HG02970 (cell line): ENCODE measurements at regions not wholly inside any gene's neighbourhood (a gene's known extent, or its start where the extent isn't known, plus 50 kb on each side); places are given as distances from the start of the nearest gene placed in this dataset.

Source experiments
- ATAC-seq: cut with Tn5 transposase; IDR thresholded peaks from one replicate; pipeline ENCODE4 v1.9.1; 2021; ENCODE audit warnings: mild to moderate bottlenecking, moderate library complexity, moderate number of reproducible peaks; ENCODE audit not compliant: unreplicated experiment, low FRiP score

DNA sequence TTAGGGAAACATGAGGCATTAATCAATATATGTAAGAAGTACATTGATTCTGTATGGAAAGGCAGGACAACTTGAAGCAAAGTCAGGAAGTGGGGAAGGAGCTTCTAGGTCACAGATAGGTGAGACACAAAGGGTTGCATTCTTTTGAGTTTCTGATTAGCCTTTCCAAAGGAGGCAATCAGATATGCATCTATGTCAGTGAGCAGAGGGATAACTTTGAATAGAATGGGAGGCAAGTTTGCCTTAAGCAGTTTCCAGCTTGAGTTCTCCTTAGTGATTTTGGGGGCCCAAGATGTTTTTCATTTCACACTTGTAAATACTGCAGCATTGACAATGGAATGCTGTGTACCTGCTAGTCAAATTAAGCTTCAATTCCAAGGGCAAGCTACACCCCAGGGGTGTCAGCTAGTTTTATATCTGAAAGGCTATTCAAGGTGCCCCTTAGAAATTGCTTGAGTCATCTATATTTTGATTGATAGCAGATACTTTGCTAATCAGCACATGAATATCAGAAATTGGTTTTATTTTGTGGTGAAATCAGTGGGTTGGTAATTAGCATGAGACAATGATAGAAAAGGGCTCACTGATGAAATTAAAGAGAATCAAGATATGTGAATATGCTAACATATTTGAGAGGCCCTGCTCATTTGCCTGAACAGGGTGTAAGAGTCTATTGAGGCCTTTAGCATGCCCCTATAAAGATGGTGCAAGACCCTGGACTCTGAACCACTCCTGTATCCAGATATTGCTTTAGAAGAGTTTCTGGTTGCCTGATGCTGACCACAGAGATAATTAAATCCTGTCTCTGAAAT, 131.5 kb downstream of the TMEM17 start:
- ATAC-seq = no peak

DNA sequence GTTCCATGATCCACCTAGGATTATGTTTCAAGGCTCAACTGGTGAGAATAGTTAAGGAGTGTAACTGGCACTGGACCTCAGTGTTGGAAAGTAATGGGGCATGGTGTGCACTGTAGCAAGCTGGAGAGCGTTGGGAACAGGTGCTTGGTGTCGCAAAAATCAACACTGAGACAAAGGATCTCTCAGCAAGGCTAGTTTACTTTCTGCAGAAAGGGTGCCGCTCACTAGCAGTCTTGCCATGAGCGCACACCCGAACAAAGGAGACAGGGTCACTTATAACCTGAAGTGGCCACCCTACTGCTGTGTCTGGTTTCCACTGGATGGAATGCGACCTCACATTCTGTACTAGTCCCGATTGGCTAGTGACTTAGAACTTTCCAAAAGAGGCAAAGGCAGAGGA, 133.2 kb downstream of the TMEM17 start:
- ATAC-seq = no peak

DNA sequence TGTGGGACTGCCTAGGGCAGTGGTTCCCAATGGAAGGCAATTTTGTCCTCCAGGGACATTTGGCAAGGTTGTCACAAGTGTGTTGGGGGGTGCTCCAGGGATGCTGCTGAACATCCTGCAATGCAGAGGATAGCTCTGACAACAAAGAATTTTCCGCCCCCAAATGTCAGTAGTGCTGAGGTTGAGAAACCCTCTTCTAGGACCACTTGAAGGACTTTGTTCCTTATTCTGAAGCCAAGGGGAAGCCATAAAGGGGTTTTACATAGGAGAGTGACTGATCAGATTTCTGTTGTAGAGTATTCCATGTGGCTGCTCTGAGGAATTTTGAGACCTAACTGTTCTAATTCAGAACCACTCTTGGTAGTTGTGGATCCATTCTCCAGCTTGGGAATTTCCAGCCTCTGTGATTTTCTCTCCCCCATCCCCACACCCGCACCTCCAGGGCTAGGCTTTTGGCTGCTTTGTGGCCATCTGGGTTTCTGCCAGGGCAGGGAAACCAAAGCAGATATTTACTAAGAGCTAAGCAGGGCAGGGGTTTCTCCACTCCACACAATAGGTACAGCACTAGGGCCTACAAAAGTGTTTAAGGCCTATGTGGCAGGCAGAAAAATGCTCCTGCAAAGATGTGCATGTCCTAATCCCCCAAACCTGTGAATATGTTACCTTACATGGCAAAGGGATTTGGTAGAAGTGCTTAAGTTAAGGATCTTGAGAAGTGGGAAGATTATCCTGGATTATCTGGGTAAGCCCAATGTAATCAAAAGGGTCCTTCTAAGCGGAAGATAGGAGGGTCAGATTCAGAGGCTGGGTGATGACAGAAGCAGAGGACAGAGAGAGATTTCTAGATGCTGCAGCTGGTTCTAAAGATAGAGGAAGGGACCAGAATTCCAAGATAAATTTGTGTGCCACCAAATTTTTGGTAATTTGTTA, 135.4 kb downstream of the TMEM17 start:
- ATAC-seq = no peak

DNA sequence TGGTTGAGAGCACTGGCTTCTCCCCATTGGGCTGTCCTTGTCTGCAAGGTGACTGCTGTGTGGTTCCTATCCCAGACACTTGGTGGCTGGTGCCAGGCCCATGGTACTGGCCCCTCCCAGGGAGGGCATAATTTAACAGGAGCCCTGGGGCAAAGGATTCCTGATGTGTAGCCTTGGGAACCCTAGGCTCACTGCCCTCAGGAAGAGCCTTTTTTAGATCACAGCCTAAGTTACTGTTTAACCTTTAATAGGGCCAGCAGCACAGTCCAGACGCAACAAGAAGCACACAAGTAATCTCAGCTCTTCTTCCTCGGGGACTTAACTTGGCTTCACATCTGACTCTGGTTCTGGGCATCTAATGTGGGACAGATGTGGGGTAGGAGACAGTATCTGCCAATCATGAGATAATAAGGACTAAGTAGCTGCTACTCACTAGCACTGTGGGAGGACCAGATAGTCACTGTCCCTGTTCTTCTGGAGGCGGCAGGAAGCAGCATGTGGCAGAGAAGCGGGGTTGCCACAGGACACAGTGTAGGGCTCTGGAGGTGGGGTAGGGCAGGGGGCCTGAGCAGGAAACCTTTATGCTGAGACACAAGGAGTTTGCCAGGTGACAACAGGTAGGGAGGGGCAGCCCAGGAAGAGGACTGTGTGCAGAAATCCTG, 136.3 kb downstream of the TMEM17 start:
- no peak for ATAC-seq

DNA sequence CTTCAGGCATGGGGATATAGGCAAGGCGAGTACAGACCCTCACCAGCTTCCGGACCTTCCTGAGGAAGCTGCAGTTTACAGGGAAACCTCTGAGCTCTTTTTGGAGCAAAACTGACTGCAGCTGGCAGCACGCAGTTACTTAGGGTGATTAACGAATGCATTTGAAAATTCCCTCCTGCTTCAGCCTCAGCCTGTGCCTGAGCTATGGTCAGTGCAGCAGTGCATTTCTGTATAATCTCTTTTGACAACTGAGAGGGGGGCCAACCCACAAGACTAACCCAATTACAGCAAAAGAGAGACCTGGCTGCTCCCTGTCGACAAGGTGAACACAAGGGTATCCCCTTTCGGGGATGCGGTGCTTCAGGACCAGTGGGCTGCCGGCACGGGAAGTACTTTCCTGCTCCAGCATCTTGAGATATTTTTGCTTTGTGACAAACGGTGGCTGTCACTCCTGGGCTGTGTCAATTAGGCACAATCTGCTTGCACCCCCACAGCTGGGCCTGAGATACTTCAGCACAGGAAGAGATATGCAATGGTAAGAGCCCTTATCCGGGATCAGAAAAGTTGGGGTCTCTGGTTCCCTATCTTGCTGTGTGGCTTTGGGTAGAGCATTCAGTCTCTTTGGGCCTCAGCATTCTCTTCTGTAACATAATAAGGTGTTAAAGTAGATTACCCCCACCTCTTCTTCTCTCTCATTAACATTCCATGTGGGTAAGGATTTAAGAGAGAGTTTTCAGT, 141.0 kb downstream of the TMEM17 start:
- ATAC-seq = no peak

DNA sequence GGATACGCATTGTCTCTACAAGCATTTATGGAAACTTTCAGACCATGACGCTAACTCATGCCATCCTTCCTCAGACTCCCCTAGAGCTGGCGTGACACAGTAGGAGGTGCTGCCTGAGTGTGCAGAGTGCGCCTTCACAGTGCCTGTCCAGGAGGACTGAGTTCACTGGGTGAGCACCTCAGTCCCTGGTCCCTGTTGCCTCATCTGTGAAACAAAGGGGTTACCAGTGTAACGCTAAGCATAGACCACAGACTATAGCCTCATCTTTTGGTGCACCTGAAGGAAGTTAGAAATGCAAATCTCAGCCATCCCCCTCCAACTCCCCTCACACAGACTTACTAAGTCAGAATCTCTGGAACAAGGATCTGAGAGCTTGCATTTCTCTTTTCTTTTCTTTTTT, 142.8 kb downstream of the TMEM17 start:
- ATAC-seq = peak; percentile 51

DNA sequence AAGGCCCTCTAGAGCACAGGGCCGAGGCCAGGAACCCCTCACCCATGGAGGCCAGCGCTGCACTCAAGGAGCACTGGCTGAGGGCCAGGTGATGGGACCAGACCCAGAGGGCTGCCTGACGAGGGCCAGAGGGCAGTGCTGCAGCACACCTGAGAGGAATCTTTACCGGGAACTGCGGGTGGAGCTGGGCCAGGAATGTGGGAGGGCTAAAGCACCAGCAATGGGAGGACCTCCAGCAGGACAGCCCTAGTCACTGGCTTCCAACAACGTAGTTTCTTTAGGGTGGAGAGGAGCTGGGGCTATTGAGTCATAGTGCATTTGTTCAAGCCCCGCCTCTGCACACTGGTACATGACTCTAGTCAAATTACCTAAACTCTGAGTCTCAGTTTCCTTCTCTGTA, 143.4 kb downstream of the TMEM17 start:
- ATAC-seq = peak; percentile 19

DNA sequence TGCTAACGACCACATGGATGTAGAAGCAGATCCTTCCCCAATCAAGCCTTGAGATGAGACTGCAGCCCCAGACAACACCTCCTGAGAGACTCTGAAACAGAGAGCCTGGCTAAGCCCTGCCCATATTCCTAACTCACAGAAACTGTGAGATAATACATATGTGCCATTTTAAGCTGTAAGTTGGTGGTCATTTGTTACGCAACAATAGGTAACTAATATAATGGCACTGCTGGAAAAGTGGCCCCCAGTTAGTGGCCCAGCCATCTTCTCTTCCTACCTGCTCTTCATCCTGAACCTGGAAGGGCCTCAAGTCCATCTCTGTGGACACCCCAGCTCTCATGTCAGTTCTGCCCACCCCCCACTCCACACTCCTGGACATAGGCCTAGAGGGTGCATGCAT, 144.0 kb downstream of the TMEM17 start:
- ATAC-seq = no peak

DNA sequence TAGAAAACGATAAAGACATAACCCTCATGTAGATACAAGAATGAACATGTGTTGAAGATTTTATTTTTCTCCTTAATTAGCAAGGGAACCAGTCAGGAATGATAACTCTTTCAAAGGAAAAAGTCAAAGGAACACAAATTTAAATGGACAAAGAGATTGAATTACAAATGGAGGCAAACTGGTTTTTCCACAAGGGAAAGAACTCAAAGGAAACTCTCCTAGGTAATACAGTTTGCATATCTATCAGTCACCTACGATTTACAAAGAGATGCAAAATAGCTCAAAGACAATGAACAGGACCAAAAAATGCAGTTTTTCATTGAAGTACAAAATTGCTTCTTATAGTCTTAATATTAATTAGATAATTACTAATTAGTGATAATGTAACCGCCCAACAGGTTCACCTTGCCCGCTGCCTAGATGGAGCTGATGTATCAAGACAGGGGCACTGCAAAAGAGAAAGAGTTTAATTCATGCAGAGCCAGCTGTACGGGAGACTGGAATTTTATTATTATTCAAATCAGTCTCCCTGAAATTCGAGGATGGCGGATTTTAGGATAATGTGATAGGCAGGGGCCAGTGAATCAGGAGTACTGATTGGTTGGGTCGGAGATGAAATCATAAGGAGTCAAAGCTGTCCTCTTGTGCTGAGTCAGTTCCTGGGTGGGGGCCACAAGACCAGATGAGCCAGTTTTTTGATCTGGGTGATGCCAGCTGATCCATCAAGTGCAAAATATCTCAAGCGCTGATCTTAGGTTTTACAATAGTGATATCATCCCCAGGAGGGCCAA, 151.0 kb downstream of the TMEM17 start:
- no peak for ATAC-seq

DNA sequence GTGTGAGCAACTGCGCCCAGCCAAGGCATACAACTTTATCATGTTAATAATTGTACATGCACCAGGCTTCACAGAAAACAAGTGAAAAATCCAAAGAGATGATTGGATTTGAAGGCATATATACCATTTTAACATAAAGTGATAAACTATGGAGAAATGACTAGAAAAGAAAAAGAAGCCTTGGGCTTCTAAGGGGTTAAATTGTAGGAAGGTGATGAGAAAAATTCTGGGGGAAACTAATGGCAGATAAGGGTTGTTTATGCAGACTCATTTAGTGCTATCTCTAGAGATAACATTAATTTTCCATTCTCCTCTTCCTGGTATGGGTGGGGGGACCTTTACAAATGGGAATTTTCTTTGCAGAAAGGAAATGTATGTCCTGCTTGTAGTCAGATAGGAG, 154.0 kb downstream of the TMEM17 start:
- ATAC-seq = no peak

DNA sequence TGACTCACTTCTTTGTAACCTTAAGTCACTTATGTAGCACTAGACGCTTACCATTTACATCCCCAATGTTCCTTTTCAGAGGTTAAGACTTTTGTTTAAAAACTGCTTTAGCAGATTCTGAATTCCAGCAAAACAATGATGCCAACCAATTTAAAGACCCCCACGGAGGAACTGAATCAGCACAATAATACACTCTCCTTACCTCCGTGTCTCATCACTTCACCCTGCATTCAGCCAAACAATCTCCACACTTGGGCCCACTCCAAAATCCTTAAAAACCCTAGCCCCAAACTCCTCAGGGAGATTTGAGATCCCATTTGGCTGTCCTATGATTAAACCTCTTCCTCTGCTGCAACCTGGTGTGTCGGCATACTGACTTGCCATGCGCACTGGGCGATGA, 153.9 kb downstream of the B3GNT2 start:
- ATAC-seq = no peak

DNA sequence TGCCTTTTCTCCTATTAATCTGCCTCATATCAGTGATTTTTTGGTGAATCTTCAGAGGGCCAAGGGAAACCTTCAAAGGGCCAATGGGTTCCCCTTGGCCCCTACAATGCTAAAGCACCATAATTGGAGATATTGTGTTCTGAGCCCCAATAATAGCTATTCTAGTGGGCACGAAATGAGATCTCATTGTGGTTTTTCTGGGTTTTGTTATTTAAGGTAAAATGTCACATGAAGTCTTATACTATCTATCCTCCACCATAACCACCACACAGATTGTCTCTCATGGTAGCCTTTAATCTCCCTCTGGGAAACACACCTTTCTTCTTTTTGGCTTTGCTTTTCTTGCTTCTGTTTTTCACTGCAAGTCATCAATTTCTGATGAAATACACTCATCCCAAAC, 152.8 kb downstream of the B3GNT2 start:
- no peak for ATAC-seq

DNA sequence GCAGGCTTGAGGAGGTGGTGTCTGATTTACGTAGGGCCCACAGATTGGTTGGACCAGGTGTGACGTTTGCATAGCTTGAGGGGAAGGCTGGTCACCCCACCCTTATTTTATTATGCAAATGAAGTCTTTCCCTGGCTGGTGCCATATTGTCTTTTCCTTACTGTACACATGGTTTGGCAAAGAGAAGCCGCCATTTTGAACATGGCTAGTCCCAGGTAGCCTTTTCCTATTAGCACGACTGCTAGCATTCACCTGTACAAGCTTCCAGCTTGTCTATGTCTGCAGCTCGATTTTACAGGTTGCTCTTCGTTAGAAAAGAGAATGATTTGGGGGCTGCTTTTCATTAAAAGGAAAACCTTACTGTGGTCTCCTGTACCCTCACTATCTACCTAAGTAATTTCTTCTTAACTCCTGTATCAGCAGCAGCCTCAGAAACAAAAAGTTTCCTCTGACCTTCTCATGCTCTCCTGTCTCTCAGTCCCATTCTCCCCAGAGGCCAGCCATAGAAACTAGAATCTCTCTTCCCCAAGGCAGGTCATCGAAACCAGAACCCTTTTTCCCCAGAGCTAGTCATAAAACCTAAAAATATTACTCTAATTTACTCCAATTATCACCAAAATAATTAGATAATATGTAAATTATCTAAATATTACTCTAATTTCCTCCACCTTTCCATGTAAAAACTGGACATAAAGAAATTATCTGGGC, 151.8 kb downstream of the B3GNT2 start:
- no peak for ATAC-seq

DNA sequence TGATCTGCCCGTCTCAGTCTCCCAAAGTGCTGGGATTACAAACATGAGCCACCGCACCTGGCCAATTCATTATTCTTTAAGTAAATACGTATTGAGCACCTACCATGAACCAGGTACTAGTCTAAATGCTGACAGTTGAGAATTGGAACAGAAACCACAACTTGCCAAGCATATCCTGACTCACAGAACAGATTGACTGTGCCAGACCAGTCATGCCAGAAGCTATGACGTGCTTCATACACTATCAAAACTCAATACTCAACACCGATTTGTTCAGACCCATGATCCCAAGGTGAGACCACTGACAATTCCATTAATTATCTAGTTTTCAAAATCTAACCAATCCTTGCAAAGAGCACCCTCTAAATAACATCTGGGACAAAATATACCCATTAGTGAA, 148.6 kb downstream of the B3GNT2 start:
- no peak for ATAC-seq

DNA sequence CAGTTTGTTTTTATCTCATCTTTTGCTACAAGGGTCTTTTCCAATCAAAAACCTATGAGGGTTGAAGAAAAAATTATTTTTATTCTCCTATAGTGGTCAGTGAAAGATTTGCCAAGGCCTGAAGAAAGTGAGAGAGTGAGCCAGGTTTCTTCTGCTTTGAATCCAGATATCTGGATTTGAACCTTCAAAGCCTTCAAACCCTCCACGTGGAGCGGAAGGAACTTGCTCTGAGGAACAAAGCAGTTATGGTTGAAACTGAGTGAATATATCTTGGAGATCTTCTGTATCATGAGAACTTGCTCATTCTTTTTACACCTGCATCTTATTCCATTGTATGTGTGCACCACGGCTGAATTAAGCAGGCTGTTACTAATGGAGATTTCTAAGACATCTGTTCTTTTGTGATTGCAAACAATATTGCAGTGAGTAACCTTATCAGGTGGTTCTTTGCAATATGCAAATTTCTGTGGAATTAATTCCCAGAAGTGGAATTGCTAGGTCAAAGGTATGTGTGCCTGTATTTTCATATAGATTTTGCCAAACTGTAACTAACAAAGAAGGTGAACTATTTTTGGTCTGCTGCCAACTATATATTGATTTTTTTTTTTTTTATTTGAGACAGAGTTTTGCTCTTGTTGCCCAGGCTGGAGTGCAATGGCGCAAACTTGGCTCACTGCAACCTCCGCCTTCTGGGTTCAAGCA, 147.9 kb downstream of the B3GNT2 start:
- ATAC-seq = no peak

DNA sequence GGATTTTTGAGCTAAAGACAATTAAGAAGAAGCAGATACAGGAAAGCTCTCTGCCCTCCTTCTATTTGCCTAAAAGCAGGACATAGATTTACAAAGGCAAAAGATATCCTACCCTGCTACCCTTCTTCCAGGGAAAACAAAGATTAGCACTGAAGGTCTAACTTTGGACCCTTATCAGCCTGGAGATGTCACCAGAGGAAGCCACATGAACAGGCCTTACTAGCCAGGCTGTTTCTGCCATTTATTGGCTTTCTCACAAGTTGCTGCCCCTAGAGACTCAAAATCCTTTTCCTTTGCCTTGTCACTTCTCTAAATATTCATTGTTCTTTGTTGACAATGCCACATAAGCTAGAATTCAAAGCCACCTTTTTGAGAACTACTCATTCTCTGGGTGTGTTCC, 147.3 kb downstream of the B3GNT2 start:
- ATAC-seq = no peak

DNA sequence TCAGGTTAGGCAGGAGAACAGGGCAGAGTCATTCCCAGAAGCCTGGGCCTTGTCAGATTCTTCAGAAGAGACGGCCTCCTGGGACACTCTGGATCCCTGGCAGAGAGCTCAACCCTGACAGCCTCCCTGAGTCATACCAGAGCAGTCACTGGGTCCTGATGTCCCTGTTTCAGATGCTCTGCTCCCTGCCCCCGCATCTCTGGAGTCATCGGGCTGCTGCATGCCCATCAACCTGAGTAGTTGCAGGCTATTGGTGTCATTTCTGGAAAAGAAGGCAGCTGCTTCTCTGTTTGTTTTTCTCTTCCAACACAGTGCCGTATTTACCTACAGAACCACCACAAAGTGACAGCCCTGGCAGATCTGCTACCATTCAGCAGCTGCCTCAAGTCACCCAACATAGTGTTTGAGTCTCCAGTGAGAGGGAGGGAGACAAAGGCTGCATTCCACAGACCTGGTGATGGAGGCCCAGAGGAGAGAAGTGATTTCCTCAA, 145.1 kb downstream of the B3GNT2 start:
- no peak for ATAC-seq

DNA sequence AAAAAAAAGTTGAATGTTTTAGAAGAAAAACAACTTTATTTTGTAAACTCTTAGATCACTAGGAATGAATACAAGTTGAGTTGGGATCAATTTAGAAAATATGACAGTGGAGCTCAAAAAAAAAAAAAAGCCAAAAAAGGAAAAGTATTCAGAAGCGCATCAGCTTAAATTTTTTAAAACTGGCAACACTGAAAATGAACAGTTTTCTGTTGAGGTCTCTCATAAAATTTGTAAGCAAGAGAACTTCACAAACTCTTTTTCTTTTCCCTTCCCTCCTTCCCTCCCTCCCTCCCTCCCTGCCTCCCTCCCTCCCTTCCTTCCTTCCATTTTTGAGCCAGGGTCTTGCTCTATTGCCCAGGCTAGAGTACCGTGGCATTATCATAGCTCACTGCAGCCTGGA, 143.9 kb downstream of the B3GNT2 start:
- no peak for ATAC-seq
